NCI-H460 (cell line): ENCODE measurements at regions not wholly inside any gene's neighbourhood (a gene's known extent, or its start where the extent isn't known, plus 50 kb on each side); places are given as distances from the start of the nearest gene placed in this dataset.

Experiments
- DNase-seq: peaks from one replicate; pipeline ENCODE4 v3.0.0-alpha.2; 2016; ENCODE audit warnings: low read depth; ENCODE audit errors: extremely low read depth

DNA sequence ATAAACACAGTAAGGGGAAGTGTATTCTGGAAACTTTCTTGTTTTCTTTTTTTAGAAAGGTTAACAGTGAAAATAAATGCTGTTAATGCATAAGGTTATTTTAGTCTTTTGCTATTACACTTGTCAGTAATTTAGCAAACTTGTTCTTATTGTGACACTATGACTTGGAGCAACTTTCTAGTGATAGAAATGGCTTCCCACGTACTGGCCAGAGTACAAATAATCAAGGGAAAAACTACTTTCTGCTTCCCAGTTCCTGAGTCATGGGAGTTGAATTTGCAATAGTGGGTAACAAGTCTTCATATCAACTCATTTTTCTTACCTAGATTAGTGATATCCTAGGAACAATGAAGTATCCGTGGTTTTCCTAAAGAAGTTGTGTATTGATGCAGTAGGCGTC is 1072.3 kb downstream of the FLRT2 start:
- no peak for DNase-seq

DNA sequence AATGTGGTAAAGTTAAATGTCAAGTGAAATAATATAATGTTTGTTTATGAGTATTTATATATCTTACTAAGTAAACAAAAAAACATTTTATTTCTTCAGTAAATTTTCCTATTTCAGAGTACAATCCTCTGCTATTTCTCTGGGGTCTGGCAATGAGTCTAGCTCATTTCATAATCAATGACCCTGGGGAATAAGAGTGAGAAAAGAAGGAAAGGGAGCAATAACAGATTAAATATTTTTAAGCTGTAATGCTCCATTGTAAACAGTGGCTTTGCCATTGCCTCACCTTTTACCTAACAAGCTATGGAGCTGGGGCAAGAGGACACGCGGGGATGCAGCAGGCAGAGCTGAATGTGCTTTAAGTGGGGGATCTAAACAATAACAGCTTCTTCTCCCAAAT is 1071.9 kb downstream of the FLRT2 start:
- DNase-seq, result no peak

DNA sequence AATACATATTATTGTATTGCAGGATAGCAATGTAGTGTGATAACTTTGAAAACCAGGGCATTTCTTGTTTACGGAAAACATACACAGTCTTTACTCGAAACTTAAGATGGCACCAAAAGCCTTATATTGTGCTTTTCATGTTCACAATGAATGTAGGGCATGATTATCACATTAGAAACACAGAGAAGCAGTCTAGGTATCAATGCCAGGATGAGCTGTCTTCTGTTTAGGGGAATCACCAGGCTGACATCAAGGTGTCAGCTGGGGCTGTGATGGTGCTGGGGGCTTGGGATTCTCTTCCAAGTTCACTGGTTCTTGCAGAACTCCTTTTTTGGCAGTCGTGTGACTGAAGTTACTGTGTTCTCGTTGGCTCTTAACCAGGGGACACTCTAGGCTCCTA is 1067.3 kb downstream of the FLRT2 start:
- no peak for DNase-seq

DNA sequence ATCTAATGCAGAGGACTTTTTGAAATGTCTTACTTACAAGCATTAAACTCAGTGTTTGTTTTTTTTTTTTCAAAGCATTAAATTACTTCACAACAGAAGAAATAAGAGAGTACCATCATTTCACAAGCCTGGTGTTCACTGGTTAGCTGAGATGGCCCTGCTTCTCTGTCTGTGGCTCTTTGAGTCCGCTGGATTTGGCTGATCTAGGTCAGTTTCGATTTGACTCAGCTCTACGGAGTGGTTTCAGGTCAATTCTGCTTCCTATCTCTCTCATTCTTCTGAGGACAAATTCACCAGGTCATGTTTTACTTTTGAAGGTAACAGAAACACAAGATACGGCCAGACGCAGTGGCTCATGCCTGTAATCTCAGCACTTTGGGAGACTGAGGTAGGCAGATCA is 1066.1 kb downstream of the FLRT2 start:
- DNase-seq, result no peak

DNA sequence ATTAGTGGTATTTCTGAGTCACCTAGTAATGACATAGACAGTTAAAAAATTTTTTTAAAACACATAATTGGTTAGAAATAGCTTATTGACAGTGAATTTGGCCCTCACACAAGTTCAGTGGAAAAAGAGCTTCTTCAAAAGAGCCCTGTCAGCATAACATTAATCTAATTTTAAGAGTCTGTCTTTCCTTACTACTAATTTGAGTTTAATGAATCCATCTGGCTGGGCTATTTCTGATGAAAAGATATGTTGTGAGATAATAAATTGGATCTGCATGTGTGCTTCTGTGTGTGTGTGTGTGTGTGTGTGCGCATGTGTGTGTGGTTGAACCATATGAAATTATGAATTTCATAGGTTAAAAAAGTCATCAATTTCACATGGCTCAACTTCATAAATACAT is 1045.2 kb downstream of the FLRT2 start:
- no peak for DNase-seq

DNA sequence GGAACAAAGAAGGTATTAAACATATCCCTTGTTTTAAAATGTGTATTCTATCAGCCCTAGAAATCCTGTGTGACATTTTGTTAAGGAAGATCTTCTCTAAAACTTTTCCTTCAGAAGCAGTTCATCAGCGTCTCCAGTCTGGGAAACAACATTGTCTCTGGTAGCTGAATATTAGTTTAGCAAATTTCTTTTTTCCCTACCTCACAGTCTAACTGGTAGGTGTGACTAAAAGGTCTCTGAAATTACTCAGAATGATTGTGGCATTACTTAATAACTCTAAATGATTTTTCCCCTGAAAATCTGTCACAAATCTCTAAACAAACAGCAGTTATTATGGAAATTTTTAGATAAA is 1044.8 kb downstream of the FLRT2 start:
- DNase-seq, result no peak

DNA sequence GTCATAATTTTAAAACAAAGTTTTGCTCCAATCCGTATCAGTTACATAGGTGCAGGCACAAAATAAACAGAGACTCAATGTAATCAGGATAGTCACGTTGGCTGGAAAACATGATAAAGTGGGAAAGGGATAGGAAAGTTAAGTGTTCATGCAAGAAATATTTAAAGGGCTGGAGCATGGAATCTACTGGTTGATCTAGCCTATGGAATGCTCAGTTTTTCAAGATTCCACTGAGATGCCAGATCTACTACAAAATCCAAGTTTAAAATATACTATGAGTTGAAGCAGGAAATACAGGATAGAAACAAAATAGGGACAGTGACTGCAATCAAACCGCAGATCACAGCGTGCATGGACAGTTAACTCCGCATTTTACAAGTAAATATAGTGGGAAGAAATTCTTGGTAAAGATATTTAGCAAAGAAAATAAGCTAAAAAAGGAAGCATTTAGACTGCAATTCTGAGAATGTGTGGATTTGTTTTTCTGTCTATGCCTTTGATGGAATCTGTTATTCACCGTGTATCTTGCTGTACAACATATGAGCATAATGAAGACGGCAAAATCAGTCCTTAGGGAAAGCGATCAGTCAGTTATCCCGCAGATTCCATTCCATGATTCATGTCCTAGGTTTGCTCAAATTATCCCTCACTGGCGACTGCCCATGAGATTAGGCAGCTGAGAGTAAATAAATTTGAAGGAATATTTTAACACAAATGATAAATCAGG is 1044.3 kb downstream of the FLRT2 start:
- no peak for DNase-seq

DNA sequence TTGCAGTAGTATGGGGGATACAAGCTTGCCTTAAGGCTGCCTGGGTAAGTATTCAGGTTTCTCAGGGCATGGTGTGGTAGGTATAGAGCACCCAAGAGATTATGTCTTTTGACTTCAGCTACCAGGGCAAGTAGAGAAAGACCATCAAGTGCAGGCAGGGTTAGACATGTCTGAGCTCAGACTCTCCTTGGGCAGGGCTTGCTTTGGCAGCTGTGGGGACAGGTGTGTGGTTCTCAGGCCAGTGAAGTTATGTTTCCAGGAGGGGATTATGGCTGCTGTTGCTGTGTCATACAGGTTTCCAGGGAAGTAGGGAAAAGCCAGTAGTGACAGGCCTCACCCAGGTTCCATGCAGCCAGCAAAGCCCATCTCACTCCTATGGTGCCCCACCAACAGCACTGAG is 1040.4 kb downstream of the FLRT2 start:
- DNase-seq, result no peak

DNA sequence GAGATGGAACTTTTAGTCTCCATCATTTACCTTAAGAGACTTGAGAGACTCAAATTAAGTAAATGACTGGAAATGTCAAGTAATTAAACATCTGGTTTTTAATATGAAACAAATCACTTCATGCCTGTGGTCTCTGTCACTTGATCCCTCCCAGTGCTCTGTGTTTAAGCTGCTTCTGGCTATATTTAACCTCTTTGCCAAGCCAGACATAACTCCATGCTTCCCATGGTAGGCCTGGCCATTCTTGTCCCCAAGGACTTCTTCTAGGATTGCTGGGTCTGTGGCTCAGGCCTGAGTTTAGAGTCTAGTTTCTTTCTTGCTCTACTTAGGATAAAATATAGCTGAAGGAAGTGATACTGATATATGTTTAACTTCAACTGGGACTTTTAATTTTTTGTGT is 1013.6 kb downstream of the FLRT2 start:
- DNase-seq, result no peak

DNA sequence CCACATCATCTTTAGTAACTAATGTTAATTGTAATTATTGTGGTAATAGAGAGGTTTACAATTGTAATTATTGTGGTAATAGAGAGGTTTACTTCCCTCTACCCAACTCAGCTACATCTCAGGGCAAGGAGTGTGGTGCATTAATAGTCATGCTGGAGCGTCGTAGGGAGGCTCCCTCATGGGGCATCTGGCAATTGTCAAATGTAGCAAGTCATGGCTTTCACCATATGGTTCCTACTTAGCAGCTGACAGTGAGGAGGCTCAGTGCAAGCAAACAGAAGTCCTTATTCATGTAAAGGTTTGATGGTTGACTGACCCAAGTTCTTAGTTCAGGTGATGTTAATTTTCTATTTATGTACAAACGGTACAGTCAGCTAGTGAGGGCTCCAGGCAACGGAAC is 1012.0 kb downstream of the FLRT2 start:
- DNase-seq, result no peak

DNA sequence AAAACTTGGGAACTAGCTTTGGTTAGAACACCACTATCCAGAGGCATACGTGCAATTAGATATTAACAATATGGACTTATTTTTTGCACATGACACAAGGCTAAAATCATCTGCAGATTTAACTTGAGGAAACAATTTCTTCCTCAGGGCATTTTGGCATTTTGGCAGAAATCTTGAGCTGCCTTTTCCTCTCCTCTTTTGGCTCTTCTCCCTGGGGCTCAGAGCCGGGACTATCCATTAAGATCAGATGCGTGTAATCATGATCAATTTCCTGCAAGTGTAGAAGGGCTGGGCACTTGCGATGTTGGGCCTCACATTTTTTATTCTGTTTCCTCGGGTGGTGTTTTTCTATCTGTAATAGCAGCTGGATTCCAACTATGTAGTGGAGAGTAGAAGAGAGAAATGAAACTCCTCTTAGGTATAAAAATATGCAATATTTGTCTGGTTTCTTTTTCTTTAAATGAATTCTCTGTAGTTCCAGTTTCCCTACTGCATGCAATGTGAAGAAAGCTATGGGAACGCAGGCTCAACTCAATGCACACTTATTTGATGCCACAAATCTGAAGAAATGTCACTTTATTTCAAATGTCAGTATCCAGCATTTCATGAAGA is 1010.8 kb downstream of the FLRT2 start:
- DNase-seq, result no peak

DNA sequence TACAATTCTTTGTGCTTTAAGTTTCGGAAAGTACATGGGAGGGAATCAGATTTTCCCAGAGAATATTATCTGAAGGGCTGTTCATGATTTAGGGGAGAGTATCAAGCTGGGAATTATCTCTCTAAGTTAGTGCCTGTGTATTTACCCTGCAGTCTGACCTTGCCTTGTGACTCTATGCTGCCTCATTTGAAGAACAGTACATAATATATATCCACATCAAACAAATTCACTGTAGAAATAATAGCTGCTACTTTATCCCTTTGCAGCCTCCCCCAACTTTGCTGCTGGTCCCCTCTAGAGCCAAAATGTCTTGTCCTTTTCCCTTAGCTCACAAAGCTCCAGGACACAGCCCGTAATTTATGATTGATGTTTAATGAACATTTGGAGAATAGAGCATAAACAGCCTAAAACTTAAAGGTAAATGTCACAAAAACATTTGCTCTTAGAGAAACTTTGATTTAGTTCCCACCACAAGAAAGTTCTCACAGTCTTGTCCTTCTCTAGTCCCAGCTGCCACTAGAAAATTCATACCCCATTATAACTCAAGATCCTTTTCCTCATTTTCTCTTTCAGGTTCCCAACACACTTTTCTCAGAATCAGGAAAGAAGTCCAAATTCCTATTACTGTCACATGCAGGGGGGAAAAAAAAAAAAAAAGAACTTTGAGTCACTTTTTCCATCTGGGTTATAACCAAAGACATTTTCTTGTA is 1009.6 kb downstream of the FLRT2 start:
- DNase-seq, result no peak

DNA sequence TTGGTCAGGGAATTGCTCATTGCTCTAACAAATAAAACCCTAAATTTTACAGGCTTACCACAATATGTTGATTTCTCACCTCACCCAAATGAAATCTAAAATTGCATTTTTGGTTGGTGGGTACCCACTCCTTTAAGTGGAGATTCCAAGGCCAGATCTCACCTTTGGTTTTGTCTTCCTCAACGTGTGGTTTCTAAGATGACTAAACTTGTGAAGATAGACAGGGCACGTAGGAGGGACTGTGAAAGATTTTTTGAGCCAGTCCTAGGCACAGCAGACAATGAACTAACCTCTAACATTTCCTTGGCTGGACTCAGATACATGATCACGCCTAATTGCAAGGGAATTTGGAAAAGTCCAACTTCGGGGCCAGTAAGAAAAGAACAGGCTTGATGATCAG is 1003.9 kb downstream of the FLRT2 start:
- no peak for DNase-seq

DNA sequence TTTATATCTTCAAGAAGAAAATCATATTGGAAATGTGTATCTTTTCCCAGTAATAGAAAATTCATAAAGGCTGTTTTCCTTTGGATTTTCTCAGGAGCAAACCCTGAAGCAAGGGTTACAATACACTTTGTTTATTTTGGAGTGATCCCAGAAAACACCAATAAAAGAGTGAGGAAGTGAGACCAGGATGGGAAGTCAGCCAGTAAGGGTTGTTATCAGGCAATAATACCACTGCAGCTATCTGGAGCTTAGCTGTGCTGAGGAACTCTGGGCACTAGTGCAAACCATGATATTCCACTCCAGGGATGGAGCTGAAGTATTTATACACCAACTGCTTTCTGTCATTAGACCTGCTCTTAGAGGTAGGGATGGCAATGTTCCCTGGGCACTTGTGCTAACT is 1002.3 kb downstream of the FLRT2 start:
- DNase-seq, result peak; percentile 4

DNA sequence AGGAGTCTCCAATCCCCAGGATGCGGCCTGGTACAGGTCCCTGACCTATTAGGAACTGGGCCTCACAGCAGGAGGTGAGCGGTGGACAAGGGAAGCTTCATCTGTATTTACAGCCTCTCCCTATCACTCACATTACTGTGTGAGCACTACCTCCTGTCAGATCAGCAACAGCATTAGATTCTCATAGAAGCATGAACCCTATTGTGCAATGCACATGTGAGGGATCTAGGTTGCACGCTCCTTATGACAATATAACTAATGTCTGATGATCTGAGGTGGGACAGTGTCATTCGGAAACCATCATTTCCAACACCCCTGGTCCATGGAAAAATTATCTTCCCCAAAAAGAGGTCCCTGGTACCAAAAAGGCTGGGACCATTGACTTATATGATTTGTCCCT is 1000.5 kb downstream of the FLRT2 start:
- DNase-seq, result no peak

DNA sequence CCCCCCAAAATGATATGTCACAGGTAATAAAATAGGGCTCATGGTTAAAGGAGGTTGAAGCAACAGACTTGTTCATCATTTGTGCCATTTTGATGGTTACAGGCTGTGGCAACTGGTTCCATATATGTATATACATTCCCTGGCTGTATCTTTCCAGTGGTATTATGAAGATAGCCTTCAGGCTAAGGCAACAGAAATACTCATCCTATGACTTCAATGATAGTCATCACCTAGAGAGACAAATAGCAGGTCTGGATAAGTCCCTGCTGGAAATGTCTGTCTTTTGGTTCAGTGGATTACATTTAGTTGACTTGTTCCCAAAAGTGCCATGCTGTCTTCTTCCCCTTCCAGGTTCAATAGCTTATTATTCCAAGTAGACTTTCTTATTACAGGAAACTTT is 997.4 kb downstream of the FLRT2 start:
- no peak for DNase-seq

DNA sequence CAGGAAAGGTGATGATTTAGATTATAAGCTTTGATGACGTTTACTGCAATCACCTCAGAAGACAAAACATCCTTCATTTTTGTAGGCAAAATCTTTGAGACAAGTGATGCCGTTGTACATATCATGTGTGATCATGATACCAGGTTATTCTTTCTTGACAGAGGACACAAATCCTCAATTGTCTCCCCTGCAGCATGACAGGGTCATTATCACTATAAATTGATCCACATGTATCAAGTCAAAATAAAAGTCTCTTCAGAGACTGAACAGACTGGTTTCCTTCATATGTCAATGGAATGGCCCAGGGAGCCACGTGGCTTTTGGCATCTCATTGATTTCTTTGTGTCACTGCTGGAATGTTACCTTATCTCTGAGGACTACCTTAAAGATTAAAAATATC is 995.7 kb downstream of the FLRT2 start:
- DNase-seq, result no peak

DNA sequence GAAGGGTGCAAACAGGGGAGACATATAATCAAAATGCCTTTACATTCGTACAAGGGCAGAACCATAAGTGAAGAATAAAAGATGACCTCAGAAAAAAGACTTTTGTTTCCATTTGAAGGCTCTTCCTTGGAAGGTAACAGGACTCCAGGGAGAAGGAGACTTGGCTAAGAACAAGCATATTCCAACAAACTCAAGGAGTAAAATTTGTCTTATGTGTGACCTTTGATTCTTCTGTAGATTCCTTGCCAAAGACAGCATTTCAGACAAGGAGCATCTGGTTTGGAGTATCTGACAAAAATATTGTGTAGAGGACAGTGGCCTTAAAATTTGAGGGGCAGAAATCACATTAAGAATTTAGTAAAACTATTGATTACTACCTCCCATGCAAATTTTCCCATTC is 991.9 kb downstream of the FLRT2 start:
- DNase-seq, result no peak

DNA sequence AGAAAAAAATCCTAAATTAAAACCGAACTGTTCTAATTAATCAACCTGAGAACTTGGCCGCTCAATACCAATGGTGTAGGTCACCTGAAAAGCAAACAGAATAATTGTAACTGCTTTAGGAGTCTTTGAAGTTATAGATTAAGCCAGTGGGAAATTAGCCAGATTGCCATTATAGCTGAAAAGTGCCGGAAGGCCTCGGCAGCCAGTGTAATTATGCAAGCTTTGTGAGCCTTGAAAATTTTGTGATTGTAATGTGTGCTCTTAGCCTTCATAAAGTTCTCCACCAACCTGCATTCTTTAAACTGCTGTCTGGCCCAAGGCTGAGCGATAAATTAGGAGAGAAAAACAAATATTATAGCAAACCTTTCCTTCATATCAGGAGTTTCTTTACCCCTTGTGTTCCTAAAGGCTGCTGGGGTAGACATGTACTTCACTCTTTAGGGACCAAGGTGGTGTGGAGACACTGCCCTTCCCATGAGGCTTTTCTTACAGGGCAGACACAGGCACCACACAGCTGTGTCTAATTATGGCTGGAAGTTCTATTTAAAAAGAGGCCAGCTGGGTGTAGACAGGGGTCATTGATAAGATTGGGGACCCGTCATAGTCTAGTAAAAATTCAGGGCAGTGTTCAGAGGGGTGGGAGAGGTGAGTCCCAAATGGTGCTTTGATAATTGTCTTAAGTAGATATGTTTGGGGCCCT is 991.2 kb downstream of the FLRT2 start:
- no peak for DNase-seq

DNA sequence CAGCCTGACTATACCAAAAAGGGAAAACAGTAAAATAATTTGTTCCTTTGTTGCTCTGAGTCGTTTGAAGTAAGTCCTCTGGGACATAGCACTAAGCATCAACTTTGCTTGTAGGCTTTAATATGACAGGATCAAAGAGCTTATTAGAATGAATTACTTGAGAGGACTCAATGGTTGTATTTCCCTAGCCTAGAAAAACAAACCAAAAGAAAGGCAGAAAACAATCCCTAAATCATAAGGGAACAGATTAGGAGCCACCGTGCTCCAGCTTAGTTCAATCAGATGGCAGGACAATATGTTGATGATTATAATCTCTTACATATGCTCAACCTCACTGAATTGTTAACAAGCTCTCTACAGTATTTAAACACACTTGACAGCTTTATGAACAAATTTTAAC is 988.4 kb downstream of the FLRT2 start:
- DNase-seq, result no peak

DNA sequence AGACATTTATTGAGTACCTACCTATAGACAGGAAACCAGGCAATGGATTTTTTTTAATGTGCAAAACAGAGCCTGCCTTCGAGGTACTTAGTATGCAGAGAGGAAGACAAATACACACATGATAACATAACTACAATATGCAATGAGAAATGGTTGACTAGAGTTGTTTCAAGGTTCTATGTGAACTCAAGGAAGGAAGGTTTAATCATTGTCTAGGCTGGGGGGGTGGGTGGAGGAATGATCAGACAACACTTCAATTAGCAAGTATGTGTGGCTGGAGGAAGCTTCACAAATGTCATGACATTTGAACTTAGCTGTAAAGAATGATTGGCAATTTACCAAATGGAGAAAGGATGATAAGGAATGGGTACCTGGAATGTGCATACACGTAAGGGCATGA is 985.3 kb downstream of the FLRT2 start:
- DNase-seq, result no peak

DNA sequence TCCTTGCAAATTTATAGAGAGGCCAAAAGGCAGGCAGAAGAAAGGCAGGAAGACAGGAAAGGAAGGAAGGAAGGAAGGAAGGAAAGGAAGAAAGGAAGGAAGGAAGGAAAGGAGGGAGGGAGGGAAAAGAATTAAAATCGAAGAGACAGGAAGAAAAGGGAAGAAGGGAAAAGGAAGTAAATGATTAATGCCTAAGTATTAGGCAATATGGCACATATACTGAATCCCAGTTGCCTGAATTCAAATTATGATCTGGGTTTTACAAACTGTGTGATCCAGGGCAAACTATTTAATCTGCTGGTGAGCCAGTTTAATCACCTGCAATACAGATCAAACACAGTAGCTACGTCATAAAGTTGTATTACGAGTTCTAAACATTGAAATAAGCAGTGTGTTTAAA is 983.6 kb downstream of the FLRT2 start:
- no peak for DNase-seq
